CD4-positive, alpha-beta T cell treated with Interleukin-6 for 4 hours (primary cell): ENCODE measurements at regions not wholly inside any gene's neighbourhood (a gene's known extent, or its start where the extent isn't known, plus 50 kb on each side); places are given as distances from the start of the nearest gene placed in this dataset.

Experiments used
- DNase-seq: peaks from one replicate; pipeline ENCODE4 v3.0.0-alpha.2; 2020; ENCODE audit warnings: mixed read lengths

DNA sequence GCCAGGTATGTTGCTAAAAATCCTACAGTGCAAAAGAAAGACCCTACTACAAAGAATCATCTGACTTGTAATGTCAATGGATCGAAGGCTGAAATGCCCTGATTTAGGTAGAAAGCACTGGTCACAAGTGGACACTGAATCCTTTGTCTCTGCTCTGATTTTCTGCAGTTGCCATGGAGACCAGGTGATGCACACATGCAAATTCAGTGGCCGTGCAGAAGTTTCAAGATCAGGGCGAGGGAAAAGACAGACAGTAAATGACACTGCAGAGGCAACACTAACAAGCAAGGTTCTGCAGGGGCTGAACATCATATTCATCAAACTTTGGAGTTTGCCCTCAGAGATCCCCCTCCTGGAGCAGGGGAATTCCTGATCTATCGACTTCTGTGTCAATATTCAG lies 370.3 kb upstream of the TMEM132C start:
- no peak for DNase-seq

DNA sequence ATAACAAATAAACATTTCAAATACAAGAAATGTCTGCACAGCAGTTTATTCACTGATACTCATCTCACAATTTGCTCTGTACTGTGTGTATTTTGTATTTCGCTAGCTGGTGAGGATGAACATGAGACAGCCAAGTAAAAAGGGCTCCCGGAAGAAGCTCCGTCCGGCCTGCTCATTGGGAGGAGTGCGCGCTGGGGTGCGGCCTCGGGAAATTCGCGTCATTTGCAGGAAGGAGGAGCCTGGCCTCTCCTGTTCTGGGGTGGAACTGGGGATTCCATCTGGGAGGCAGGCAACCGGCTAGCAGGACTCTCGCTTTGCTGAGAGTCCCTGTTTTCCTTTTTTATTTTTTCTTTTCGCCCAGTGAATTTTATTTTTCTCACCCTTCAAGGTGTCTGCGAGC lies 368.4 kb upstream of the TMEM132C start:
- no peak for DNase-seq

DNA sequence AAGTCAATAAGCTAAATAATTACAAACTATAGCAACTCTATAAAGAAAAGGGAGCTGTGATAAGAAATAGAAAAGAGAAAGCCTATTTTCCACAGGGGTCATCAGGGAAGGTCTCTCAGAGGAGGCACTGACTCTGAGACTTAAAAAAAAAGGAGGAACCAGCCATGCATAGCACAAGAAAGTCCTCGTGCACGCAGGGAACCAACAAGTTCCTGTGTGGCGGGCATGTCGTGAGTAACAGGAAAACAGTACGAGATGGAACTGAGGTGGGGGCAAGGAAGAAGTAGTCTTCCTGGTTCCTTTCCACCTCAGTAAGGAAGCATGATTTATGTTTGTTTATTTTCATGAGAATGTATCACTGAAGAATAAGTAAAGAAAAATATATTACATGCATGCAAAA lies 367.0 kb upstream of the TMEM132C start:
- no peak for DNase-seq

DNA sequence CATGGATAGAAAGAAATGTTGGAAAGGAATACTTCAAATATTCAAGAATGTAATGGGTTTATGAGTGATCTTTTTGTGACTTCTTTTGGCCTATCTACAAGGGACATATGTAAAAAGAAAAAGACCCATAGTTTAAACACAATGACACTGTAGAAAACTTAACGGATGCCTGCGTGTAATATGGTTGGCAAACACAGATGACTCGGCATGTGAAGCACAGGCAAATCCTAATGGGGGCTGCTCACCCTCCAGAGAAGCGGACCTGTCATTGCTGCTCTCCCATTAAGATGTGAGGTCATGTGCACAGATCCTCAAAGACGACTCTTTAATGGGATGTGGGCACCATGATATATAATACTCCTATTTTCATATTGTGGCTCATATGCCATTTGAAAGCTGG lies 366.6 kb upstream of the TMEM132C start:
- DNase-seq: no peak

DNA sequence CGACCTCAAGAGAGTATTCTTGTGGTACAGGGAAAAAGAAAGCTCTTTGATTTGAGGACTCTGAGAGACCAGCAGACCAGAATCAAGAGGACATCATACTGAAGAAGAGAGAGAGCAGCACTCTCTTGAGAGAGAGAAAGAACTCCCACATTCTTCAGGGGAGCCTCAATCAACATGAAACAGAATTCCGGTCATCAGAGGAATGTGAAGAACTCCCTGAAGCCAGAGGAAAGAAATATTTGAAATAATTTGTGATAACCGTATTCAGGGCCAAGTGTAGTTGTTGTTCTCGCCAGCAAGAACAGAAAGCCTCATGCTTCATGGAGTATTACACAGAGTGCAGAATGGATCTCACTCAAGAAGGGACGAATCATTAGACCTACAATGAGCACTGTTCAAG lies 363.8 kb upstream of the TMEM132C start:
- DNase-seq: no peak

DNA sequence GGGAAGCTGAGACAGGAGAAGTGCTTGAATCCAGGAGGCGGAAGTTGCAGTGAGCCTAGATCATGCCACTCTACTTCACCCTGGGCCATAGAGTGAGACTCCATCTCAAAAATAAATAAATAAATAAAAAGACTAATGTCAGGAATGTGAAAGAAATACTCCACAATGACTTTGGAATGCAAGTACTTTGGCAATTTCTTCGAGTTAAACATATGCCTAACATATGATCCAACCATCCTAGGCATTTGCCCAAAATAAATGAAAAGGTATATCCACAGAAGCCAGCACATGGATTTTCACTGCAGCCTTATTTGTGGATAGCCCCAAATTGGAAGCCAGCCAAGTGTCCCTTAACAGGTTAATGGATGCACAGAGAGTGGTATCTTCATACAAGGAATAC lies 357.9 kb upstream of the TMEM132C start:
- no peak for DNase-seq

DNA sequence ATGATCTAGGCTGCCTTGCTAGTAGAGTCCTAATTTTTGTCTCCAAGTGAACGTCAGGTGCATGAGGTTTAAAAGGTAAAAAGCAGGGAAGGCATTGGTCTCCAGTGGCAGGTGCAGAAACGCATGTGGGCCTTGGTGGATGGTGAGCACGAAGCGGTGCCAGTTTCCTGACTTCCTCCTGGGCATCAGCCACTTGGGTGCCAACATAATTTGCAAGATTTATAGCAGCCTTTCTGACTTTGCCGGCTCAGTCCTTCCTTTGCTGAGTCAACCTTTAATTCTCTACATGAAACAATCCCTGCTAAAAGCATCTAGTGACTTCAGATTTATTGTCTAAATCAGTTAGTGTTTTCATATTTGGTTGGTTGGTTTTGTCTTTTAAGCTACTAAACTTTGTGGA lies 355.7 kb upstream of the TMEM132C start:
- DNase-seq: no peak

DNA sequence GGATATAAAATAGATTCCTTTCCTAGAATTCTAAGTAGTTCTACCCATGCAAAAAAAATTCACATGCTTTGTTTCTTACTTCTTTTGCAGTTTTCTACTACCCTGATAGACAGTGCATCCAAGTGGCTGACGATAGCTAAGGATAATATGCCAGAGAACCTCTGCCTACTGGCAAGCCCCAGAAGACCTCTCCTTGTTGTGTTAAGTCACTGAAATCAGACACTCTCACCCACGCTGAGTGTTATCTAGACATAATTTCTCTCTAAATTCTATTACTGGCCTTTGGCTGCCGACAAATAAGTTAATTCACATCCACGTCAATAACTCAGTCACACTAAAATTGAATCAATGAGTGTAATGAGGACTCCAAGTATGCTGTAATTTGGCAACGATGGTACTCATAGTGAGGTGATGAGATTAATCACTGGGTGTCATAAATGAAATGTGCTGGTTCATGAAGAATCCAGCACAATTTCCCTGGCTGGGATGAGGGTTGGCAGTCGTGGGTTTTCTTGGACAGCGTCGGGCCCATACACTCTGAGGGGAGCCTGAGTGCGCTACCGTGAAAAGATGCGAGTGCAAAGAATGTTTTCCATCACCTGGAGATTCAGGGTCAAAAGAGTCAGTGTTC lies 354.8 kb upstream of the TMEM132C start:
- no peak for DNase-seq

DNA sequence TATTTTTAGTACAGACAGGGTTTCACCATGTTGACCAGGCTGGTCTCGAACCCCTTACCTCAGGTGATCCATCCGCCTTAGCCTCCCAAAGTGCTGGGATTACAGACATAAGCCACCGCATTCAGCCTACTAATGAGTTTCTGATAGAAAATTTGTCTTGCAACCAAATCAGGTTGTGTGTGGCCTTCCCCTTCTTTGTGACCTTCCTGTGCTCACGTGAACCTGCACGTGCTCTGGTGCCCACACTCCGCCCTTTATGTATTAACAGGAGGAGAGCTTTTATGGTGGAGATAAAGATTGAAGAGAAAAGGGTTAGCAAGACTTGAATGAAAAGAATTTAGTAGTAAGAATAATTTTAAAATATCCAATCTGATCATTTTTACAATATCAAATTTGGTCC lies 343.5 kb upstream of the TMEM132C start:
- DNase-seq: no peak

DNA sequence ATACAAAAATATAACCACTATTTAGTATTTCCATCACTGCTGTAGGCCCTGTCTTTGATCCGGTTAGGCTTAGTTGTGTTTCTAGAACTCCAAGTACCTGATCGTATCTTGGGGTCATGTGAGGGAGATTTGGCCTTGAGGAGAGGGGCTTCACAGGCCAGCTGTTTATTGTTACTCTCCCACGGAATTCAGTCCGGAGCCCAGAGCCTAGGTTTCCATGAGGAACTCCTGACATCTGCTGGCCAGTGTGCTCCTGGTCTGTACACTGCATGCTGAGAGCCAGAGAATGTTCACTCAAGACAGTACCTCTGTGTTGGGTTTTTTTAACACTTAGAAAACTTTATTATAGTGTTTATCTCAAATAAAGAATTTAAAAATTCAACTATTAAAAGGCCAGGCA lies 341.0 kb upstream of the TMEM132C start:
- no peak for DNase-seq

DNA sequence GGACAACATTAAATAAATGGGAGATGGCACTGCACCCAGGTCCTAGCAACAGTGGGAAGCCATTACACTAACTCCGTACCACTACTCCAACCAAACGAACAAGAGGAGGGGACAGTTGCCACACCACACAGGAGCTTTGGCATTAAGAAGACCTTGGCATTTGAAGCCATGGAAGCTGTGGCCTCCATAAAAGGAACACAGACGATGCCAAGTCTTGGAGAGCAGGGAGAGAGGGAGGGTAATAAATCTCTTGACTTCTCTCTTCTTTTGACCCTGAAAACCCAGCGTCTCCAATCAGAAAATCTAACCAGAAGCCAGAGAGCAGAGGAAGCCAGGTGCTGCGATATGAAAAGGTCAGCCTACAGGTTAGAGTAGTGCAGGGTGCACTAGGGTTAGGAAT lies 338.8 kb upstream of the TMEM132C start:
- no peak for DNase-seq

DNA sequence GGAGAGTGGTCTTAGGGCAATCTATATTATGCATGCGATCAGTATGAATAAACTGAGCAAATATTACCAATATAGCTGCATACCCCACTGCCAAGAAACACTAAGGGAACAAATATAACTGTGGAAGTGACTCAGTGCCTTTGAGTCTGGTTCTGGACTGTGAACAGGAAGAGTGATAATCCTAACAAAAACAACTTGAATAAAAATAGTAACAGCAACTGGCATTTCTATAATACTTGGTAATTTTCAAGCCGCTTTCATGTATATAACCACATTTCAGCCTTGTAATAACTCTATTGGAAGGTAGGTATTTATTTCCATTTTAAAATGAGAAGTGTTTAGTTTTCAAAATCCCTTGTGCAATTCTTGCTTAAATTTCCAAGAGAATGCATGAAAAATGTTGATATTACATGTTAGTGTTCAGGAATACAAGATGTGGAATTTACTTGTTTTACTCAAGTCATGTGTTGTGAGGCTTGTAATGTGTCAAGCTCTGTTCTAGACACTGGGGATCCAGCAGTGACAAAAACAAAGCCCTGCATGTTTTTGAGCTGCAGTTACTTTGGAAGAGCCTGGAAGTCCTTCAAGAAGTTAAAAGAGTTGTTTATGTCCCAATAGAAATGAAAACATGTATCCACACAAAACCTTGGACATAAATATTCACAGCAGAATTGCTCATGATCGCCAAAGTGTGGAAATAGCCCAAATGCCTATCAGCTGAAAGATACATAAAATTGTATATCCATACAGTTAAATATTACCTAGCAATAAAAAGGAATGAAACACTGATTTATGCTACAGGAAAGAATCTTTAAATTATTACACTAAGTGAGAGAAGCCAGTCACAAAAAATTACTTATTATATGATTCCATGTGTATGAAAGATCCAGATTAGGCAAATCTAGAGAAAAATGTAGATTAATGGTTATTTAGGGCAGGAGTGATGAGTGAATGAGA lies 338.1 kb upstream of the TMEM132C start:
- no peak for DNase-seq

DNA sequence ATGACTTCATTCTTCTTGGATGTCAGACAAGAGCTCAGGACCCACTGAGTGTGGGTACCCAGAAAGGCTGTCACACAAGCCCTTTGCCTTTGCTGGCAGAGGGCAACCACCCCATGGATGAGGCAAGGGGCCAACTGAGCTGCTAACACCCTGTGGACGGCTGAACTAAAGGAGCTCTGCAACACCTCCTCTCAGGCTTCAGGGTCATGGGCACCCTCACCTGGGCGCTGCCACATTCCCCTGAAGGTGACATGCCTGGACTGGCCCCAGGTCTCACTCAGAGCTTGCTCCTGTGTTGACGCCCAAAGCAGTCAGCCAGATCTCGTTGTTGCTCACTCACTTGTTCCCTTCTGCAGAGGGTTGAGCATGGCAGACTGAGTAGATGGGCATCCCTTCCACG lies 336.8 kb upstream of the TMEM132C start:
- no peak for DNase-seq

DNA sequence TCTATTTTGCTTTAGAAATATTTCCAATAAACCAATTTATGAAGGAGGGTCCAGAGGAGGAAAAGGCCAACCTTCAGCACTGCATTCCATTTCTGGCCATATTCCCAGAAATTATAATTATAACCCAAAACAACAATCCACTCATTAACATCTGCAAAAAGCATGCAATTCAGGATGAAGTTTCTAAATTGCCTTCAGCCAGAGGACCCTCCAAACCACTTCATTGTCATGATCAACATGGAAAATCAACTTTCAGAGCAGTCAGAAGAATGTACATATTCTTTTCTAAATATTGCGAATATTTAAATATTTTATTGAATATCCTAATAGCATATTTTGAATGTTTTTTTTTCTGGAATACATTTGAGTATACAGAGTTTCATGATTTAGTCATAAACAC lies 332.6 kb upstream of the TMEM132C start:
- DNase-seq: no peak

DNA sequence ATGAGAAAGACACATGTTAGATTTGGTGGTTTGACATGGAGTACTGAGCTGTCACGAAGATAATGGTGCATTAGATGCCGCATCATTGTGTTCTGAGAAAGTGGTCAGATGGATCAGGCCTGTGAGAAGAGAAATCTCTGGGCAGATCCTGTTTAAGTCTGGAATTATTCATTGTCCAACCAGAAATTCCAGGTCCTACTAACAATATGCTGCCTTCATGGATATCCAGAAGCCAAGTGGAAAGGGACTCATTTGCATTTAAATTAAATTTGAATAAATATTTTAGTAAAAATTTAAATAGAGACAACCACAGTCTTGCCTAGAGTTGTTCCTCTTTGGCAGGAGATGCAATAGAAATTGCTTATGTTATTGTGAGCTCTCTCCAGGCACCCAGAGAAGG lies 330.5 kb upstream of the TMEM132C start:
- no peak for DNase-seq

DNA sequence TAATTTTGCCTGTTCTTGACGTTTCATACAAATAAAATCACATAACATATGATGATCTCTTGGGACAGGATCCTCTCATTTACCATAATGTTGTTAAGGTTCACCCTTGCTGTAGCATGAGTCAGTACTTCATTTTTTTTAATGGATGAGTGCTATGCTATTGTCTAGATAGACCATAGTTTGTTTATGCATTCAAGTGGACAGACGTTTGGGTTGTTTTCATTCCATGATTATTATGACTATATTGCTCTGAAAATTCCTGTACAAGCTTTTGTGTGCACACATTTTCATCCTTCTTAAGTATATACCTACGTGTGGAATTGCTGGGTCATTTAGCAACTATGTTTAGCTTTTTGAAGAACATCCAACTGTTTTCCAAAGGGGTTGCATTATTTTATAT lies 325.6 kb upstream of the TMEM132C start:
- DNase-seq: no peak

DNA sequence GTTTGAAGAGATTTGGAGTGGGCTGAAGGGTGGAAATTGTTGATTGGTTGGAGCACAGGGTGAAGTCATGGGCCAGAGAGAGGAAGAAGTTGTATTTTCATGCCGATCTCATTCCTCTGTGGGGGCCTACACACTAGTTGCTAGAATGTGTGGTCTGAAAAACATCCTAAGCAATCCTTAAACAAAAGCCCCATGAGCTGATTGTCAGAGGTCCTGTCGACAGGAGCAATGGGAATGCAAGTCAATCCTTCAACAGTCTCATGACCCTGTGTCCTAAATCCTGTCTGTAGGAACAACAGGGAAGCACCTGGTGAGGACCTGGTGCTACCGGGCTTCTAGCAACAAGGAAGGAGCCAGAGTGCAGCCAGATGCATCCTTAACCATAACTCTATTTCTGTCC lies 324.0 kb upstream of the TMEM132C start:
- no peak for DNase-seq

DNA sequence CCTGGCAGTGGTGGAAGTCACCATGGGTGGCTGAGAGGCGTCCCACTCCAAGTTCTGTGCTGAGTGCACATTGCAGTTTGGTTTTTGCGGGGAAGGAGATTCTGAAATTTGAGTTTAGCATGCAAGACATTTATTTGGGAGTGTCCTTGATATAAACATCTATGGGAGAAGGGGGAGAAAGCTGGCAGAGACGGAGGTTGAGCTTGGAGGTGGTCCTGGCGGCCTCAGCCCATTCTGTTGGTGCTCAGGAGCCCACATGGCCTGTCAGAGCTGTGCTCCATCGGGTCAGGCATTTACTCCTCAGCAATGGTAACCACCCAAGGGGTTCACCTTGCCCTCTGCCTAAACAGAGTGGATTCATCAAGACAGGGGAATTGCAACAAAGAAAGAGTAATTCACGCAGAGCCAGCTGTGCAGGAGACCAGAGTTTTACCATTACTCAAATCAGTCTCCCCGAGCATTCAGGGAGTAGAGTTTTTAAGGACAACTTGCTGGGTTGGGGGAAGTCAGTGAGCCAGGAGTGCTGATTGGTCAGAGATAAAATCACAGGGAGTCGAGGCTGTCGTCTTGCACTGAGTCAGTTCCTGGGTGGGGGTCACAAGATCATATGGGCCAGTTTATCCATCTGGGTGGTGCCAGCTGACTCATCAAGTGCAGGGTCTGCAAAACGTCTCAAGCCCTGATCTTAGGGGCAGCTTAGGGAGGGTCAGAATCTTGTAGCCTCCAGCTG lies 323.3 kb upstream of the TMEM132C start:
- DNase-seq: no peak

DNA sequence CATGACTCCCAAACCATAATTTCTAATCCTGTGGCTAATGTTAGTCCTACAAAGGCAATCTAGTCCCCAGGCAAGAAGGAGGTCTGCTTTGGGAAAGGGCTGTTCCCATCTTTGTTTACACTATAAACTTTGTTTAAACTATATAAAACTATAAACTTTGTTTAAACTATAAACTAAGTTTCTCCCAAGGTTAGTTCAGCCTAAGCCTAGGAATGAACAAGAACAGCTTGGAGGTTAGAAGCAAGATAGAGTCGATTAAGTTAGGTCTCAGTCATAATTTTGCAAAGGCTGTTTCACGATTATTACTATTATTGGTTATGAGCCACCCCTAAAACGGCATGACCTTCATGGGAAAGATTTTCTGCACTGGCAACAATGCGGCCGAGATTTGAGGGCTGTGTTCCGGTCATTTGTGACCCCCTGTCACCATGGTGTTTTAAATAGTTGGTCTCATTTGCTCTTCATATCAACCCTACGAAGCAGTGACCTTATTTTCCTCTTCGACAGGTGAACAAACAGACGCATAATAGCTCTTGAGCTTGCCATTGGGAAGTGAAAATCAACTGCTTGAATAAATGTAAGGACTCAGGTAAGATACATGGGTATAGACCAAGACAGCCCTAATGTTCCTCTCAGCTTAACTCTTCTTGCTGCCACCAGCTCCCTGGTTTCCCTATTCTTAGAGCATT lies 322.6 kb upstream of the TMEM132C start:
- no peak for DNase-seq

DNA sequence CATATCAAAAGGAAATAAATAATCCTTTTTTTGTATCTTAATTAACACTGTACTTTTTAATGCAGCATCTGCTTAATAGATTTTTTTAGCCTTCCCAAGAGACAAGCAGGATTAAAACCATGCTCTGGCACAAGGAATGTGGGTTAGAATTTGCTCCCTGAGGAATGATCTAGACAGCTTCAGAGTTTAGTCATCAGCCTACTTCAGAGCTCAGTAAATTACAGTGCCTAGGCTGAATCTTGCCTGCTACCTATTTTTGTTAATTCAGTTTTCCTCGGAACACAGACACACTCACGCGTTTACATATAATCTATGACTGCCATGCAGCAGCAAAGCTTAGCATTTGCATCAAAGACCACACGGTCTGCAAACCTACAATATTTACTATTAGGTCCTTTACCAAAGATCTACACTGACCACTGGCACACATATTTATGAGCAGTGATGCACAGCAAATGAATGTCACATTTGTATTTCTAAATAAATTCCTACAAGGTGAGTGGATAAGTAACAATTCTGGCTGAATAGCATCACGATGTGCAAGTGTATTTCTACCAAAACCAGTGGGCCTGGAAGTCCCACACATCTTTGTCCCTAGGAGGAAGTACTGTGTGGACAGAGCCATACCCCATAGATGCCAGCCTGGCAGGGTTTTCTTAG lies 309.8 kb upstream of the TMEM132C start:
- DNase-seq: no peak

DNA sequence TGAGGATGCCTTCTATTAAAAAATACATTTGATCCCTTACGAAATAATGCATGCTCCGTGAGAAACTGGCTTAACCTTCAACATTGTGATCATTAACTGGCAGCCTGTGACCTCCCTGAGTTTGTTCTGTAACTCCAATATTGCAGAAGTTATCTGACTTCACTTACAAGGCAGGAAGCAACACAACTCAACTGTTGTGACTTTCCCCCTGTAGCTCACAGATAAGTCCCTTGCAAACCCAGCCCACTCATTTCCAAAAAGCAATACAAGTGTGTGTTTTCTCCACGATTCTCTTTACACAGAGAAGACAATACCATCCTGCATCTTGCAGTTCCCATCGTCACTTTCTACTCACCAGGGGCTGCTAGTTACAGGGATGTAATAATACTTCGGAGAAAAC lies 304.7 kb upstream of the TMEM132C start:
- no peak for DNase-seq

DNA sequence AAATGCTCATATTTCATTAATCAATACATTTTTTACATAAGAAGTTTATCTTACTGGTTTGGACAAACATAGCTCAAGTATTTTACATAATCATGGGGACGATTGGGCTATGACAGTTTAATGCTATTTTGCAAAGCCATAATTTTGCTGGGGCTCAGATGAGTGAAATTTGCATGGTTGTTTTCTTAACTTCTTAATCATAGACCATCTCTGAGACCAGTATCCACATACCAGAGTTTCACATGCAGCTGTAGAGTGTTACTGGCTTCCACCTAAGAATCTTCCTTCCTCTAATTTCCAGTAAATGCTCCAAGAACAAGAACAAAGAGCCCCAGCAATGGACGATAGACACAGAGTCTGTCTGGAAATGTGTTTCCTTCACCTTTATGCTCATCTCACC lies 303.0 kb upstream of the TMEM132C start:
- no peak for DNase-seq

DNA sequence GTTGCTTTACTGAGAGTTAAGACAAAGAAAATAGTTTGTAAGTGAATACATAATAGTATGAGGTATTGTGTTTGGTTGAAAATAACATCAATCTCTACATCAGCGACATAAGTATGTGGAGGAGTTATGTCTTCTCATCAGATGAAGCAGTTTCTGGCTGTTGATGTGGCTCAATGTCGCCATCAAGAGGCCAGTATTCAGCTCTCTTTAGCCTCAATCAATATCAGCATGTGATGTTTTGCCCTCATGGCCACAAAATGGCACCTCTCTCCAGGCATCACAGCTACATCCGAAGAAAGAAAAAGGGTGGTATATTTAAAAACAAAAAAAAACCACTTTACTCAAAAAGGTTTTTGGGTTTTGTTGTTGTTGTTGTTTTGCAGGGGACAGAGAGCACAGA lies 302.3 kb upstream of the TMEM132C start:
- no peak for DNase-seq
